NCI-H526 treated with DMSO at 0.1 percent for 48 hours (cell line): ENCODE measurements at regions not wholly inside any gene's neighbourhood (a gene's known extent, or its start where the extent isn't known, plus 50 kb on each side); places are given as distances from the start of the nearest gene placed in this dataset.
A peak's percentile ranks its signal among the peaks of the same experiment; 100 is the strongest.

Source experiments
- DNase-seq: peaks from one replicate; lab custom pipeline; 2025; lab: John Stamatoyannopoulos, UW

DNA sequence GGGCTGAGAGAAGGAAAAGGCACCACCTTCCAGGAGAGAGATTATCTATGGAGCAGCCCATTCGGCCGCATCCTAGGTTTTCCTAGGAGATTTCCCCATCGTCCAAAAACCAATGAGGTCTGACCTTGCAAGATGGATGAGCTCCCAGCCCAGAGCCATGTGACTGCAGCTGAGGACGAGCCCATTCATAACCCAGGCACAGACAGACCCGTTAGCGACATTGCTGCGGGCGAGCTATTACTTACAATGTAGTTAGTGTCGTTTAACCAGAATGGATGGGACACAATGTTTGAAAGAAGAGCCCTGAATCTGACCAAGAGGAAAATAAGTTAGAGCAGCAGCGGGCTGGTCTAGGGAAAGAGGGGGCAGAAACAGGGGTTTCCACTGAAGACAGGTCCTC lies 395.9 kb upstream of the CADM1 start:
- DNase-seq: no peak

DNA sequence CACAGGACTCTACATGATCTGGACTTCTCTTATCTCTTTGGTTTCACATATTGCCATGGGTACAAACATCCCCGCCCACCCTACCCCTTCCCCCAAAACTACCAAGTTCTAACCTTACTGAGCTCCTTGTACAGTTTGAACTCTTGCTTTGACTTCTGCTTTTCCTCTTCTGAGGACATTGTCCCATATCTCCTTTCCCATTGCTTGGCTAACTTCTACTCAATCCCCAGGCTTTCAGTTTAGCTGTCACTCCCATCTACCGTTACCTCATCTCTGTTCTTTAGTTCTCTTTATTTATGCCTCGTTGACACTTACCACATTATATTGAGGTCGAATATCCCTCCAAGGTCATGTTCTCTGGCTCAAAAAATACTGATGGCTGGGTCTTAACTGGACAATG lies 393.5 kb upstream of the CADM1 start:
- DNase-seq: no peak

DNA sequence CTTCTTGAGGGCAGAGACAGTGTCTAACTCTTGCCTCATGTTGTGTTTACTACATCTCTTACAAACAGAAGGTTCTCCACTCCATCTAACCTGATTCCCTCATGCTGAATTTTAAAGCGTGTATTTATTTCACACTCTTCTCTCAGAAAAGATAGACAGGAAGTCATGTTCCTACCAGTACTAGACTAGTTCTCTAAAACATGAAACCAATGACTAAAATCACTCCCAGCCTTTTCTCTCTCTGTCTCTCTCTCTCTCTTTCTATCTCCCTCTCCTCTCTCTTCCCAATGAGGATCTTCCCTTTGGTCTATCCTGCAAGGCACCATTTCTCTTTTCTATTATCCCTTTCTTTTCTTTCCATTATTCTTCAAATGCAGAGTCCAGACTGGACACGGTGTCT lies 391.9 kb upstream of the CADM1 start:
- no peak for DNase-seq

GRCh38 chr11:115895594-115895993 lies 391.4 kb upstream of the CADM1 start:
- no peak for DNase-seq

GRCh38 chr11:115894176-115894575 lies 390.0 kb upstream of the CADM1 start:
- DNase-seq: no peak

DNA sequence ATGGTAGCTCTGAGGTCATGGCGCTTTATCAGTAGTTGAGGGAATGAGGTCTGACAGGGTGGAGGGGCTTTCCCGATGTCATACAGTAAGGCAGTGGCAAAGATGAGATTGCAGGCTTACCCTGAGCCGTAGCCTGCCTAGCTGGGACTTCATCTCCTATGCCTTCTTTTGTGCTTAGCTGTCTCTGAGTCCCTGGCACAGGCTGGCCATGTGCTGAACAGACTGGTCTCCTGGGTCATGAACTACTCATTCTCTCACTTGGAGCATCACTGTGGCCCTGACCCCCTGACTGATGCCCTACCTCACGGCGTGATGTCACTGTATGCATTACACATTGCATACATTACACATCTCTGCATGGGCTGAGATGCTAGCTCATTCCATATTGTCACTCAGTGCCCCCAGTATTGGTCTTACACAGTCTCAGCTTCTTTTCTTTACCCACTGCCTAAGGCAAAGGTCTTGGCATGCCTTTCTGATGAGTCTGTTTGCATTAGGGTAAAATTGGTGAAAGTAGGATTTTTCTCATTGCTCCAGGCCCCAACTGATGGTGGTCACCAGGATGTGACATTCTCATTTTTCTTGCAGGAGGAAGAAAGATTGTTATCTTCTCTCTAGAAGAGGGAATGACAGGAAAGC lies 389.4 kb upstream of the CADM1 start:
- no peak for DNase-seq

GRCh38 chr11:115892016-115892415 lies 387.8 kb upstream of the CADM1 start:
- DNase-seq: no peak

DNA sequence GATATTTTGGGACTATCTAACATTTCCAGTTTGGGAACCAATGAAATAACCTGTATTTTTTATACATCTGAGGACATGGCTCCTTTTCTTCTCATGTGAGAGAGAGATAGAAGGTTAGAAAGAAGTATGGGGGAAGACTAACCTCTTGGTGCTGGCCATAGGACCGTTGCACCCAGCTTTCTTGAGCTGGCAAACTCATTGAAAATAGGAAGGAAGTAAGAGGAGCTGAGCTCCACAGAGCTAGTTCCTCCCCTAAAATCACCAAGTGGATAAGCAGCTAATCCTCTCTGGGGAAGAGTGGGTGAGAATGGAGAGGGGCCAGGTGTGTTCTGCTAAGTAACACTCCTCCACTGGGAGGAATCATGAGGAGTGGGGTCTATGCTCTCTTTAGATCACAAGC lies 387.4 kb upstream of the CADM1 start:
- DNase-seq: no peak

- DNase-seq: no peak
Observed at GRCh38 chr11:115890500-115890899, 386.3 kb upstream of the CADM1 start.

DNA sequence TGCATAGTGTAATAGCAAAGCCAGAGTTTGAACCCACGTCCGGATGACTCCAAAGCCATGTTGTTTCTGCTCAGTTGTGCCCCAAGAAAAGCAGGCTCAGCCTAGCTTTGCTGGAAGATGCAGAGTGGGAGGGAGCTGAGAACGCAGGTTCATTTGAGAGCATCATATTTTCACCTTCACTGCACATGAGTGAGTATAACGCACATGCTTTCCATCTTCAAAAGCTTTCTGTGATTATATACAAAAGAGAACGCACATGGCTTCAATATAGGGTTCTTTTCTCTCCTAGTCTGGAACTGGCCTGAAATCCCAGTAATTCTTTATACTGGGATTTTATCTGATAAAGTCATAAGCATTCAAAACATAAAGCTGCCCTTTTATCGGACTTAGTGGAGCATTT lies 385.5 kb upstream of the CADM1 start:
- DNase-seq: no peak

DNA sequence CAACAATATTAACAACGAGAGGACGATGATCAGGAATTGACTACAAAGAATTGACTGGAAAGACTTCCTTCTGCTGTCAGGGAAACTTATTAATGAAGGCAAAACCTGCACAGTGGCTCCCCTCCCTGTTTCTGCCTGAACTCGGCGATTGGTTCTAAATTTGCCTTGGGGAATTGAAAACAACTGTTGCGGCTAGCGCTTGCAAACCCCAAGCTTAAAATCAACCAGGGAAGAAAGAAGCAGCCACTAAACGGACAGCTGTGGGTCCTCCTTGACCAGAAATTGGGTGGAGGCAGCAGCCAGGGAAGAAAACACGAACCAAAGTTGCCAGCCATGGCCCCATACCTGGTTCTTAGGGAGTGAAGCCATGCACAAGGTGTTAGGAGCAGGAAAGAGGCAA lies 383.5 kb upstream of the CADM1 start:
- DNase-seq: no peak

GRCh38 chr11:115887316-115887715 lies 383.1 kb upstream of the CADM1 start:
- no peak for DNase-seq

DNA sequence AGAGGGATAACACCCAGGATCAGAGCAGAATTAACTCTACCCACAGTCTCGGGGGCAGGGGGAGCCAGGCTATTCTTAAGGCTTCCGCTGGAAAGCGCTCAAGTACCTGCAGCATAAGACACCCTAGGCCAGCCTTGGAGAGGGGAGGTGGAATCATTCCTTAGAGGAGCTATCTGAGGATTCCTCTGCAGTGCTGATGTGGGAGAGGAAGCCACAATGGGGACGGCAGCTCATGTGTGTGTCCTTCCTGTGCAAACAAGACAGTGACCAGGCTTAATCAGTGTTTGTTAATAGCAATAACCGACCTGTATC lies 382.2 kb upstream of the CADM1 start:
- no peak for DNase-seq

DNA sequence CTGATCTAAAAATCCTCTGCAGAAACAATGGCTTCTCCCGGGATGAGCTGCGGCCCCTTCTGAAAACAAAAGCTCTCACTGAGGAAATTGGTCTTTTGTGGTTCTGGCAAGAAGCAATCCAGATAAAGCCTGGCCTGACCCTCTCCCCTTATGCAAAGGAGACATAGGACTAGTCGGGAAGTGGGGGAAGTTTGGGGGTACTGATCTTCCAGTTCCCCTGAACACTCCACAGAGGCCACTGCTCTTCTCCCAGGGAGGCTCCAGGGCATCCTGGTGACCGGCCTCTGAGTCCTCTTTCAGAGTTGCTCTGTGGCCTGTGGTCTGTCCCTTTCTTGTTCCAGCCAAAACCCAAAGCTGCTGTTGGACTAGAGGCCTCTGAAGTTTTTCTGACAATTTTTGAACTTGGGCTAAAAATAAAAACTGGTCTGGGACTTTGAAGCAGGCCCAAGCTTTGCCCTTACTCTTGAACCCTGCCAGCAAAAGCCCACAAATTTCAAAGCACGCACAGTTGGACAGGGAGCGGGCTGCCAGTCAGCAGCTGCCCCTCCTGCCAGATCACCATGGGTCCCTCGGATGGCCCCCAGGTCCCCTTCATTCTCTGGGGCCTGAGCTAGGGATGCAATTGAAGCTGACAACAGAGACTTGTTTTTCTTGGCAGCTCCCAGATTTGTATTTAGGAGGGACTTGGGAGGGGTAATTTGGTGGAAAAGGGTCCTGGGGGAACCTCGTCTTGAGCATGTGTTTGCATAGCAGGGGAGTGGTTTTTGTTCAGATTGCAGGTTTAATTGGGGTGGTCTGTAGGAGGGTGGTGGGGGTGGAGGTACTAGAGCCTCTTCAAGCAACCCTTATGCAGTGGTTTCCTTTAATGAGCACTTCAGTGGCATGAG lies 381.6 kb upstream of the CADM1 start:
- no peak for DNase-seq

- no peak for DNase-seq
Observed at GRCh38 chr11:115884800-115885534, 380.8 kb upstream of the CADM1 start.

DNA sequence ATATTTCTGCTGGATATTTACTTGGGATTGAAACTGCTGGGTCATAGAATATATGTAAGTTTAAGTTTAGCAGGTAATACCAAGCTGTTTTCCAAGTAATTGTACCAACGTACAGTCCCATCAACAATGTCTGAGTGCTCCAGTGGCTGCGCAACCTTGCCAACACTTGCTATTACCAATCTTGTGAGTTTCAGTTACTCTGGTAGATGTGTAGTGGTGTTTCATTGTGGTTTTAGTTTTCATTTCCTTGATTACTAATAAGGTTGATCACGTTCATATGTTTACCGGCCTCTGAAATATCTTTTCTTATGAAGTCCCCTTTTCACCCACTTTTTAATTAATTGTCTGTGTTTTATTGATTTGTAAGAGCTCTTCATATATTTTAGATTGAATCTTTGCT lies 370.6 kb upstream of the CADM1 start:
- DNase-seq: no peak

DNA sequence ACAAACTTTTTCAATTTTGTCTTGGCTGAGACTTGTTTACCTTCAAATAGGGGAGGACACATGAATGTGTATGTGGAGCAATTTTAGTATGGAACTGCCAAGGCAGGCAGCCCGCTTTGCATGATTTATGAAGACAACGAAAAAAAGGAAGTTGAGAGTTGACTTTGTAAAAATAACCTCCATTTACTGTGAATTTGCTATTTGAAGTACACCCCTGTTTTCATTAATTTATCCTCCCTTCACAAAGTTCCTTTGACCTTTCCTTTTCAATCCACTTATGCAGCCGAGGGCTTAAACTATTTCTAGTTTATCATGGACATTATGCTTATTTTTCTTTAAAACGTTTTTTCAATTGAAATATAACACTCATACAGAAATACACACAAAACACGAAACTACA lies 369.6 kb upstream of the CADM1 start:
- no peak for DNase-seq

- DNase-seq: no peak
Observed at GRCh38 chr11:115872416-115872815, 368.2 kb upstream of the CADM1 start.

DNA sequence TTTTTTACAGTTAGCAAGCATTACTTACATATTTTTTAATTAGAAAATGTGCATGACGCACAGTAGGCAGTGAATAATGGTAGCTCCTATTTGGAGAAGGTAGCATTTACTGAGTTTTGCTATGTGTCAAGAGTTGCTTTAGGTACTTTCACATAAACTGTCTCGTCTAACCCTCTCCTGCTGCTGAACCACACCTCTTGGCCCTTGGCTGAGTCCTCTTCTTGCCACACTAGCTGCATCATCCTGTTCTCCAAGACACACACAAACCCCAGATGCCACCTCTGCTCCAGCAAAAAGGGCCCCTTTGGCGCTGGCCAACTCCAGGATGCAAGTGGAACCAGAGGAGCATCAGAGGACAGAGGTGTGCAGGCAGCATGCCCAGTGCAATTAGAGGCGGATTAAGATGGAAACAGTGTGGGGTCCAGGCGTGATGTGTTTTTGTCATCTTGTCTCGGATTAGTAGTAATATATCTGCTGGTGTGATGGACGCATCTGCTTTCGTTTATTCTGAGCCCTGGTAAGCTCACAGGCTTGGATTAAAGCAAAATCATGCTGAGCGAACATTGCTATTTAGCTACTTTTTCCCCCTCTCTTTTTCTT lies 367.0 kb upstream of the CADM1 start:
- DNase-seq: no peak

GRCh38 chr11:115869780-115870431 lies 365.7 kb upstream of the CADM1 start:
- DNase-seq: peak; percentile 26

- no peak for DNase-seq
Observed at GRCh38 chr11:115869131-115869530, 364.9 kb upstream of the CADM1 start.

DNA sequence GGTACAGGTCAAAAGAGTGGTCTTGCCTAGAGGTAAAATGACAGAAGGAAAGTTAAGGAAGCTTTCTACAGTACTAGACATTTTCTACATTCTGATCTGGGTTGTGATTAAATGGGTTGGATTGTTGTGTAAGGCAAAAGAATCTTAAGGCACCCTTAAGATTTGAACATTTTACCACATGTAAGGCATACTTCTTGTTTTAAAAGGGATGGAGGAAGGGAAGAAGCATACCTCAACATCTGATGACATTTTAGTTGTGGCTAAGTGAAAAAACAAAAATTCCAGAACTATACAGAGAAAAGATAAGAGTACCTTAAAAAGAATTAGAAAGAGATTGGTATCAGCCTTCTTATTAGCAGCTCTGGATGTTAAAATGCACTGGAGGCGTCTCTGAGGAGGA lies 356.0 kb upstream of the CADM1 start:
- DNase-seq: no peak
